Right renal cortex interstitium (tissue), 3 donors: ENCODE measurements at regions not wholly inside any gene's neighbourhood (a gene's known extent, or its start where the extent isn't known, plus 50 kb on each side); places are given as distances from the start of the nearest gene placed in this dataset.
"Not testable (repeated sequence)": the region's sequence is repeated elsewhere in the genome, so short reads cannot be mapped to it uniquely, and the experiment has no call there.

Experiments used
- DNase-seq, 3 donors: peaks; one replicate each; pipeline ENCODE4 v3.0.0-alpha.2; 2013; ENCODE audit warnings: low read depth in 3 of 3, low spot score in 2 of 3

DNA sequence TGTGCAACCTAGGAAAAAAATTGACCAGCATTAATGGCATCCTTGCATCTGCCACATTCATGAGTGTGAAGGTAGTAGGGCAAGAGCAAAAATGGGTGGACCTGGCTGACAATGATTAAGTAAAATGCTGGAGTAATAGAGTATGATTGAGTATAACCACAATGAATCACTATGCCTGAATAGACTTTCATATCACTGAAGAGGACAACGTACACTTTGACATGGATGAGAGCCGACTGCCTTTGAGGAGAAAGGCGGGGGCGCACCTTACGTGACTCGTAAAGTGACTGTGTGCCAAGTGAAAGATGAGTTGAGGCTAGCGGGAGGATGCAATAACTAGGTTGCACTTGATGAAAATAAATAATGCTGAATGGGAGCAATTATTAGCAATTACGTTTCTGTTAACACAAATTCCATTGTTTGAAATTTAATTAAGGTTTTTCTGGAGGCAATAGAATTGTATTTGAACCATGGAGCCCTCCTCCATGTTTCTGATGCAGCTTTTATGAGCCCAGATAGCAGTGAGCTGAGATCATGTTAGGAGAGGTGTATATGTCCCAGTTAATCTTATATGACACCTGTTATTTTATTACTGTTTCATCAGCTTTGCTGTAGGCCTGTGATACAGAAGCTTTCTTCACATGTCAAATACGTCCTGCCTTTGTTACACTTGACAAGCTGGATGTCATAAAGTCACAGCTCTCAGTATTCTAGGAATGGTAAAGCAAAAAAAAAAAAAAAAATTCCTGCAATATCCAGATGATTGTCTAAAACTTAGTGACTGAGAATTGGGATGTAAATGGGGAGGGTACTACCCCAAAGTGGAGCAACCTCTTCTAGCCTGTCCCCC is 596.5 kb downstream of the NXPH1 start:
- DNase-seq = no peak

DNA sequence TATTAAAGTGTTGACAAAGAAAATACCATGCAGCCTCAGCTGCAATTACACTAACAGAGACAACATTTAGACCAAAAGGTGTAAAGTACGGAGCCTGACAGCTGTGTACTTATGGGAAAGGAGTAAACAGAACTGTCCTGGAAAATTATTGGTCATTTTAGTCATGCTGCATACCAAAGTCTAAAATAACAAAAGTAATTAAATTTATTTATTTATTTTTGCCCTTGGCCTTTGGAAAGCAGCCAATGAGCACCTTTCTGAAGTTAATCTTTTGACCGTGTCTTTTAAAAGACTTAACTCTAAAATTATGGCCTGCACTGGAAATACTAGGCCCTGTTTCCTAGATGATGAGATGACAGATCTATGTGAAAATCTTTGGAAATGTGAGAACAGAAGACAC is 597.6 kb downstream of the NXPH1 start:
- DNase-seq = no peak

DNA sequence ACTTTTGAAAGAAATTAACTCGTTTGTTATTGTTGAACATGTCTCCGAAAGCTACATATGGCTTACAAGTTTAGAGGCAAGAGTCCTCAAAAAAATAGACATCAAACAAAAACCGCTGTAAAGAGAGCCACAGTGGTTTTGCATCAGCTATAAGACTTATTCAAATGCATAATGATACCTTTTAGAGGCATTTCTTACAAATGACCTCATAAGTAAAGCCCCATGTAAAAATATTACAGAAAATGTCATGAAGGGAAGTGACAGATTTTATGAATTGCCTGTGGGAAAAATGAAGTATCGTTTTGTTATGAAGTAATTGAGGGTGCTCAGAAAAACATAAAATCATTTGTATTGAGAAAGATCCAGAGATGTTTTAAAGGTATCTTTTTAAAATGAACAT is 598.0 kb downstream of the NXPH1 start:
- DNase-seq = no peak

DNA sequence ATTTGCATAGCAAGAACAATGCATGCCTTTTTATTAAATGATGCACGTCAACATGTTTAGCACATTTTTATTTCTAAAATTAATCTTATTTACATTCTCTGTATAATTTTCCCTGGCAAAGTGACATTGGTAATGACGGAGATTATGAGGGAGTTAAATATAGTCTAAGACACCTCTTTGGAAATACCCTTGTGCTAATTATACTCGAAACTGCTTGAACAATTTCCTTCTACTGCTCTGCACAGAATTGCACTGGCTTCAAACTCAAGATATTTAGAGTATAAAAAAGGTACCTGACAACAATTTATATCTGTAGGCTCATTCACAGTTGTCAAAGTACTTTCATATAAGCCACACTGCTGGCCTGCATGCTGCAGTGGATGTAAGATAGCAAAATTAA is 602.7 kb downstream of the NXPH1 start:
- no peak for DNase-seq

DNA sequence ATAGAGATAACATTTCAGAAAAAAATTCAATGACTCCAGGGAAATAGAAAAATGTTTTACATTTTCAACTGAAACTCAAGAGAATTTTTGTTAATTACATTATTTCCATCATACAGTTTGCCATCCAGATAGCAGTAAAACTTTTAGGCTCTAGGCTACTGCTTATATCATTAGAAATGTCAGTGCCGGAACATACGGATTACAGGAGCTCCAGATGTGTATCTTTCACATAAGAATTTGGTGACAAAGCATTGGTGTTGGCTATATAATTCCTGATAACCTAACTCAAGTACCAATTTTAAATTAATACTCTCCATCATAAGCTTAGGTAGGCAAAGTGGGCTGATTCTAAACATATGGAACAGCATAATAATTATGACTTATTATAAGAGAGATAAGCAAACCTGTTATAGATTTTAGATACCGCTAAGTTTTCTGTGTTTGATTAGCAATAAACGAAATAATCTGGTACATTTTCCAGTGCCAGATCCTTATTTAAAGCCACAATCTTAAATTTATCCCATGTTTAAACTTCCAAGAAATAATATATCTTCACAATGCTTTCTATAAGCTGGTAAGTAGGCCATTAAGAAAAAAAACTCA is 637.9 kb downstream of the NXPH1 start:
- DNase-seq = no peak

DNA sequence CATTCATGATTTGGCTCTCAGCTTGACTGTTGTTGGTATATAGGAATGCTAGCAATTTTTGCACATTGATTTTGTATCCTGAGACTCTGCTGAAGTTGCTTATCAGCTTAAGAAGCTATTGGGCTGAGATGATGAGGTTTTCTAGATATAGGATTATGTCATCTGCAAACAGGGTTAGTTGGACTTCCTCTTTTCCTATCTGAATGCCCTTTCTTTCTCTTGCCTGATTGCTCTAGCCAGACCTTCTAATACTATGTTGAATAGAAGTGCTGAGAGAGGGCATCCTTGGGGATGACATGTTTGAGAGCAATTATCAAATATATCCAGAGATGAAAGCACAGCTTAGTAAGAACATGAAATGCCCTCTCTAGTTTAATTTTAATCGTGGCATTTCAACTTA is 642.4 kb downstream of the NXPH1 start:
- DNase-seq = not testable (repeated sequence)

DNA sequence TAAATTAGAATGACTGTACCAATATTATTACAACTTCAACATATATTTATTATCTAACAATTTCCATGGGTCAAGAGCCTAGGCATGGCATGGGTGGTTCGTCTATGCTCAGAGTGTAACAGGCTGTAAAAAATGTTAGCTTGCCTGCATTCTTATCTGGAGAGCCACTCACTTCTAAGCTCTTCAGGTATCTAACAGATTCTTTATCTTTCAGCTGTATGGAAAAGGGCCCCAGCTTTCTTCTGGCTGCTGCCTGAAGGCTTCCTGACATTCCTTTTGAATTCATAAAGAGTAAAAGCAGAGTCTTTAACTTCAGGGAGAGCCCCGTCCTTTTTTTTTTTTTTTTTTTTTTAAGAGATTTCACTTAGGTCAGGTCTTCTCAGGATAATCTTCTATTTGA is 648.8 kb downstream of the NXPH1 start:
- DNase-seq = no peak

DNA sequence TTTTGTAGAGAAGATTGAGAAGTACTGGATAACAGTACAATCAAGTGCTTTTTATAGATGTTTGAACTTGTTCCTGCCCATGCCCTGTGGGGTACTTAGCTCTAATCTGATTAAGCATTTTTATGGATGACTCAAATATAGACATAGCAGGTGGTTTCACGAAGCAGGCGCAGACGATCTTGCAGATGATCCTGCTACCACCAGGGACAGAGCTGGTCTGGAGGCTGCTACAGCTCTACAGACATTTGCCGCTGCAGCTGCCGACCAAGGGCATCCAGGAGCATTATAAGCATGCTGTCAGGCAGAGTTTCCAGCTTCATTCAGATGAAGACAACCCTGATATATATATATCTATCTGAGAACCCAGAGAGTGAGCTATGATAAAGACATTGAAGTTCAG is 650.4 kb downstream of the NXPH1 start:
- DNase-seq = no peak

DNA sequence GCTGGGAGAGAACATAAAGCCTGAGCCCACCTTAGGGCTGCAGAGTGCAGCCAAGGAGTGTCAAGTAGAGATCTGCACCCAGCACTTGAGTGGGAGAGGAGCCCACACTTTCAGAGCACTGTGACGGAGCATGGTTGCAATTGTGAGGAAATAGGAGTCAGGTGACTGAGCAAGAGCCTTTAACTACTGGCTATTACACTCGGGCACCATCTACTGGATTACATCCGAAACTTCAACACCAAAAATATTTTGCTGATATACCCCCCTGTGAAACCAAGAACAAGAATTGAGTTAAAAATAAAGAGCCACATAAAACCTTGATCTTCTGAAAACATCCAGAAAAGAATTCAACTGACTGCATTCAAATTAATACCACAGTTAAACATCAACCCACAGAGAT is 657.9 kb downstream of the NXPH1 start:
- DNase-seq = no peak

DNA sequence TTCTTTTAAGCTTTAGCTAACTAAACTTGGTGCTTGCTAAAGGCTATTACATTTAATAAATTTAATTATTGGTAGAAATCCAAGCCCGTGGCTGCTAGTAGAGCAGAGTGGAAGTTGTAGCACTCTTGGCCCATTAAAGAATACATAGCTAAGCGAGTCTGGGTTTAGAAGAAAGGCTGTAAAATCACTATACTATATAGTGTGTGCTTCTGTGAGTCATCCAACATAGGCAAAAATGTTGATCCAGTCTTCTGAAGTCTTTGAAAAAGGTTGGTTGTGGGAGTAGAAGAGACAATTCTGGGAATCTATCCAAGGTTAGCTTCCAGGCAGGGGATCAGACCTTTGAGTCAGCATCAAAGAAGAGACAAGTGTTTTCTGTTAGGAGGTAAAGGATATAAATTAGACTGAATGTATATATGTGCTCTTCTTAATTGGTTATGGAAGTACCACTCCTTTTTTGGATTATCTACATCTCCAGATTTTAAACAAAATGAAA is 664.2 kb downstream of the NXPH1 start:
- DNase-seq = no peak

DNA sequence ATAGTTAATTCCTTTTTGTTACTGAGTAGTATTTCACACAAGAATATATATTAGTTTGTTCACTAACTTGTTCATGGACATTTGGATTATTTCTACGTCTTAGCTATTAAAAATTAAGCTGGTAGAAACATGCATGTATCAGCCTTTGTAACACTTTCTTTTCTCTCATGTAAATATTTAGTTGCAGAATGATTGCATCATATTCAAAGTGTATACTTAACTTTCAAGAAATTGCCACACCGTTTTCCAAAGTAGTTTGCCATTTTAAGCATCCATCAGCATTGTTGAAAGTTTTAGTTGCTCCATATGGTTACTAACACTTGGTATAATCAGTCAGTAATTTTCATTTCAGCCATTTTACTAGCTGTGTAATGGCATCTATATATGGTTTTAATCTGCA is 666.9 kb downstream of the NXPH1 start:
- no peak for DNase-seq

DNA sequence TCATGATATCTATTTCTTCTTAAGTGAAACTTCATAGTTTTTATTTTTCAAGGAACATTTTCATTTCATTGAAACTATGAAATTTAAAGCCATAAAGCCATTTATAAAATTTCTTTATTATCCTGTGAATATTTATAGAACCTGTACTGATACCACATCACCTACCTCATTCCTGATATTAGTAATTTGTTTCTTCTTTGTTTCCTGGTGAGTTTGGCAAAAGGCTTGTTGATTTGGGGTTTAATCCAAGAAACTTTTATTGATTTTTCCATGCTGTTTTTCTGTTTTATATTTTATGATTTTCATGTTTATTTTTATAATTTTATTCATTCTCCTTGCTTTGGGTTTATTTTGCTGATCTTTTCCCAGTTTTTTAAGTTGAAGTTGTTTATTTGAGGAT is 669.4 kb downstream of the NXPH1 start:
- DNase-seq = no peak

DNA sequence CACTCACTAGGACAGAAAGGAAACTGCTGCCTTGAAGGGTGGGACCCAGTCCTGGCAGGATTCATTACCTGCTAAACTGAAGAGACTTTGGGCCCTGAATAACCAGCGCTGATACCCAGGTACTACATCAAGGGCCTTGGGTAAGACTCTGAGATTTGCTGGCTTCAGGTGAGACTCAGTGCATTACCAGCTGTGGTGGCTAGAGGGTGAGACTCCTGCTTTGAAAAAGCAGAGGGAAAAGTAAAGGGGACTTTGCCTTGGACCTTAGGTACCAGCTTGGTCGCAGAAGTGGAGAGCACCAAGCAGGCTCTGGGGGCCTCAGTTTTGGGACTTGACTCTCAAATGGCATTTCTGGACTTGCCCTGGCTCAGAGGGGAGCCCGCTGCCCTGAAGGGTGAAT is 673.3 kb downstream of the NXPH1 start:
- no peak for DNase-seq

DNA sequence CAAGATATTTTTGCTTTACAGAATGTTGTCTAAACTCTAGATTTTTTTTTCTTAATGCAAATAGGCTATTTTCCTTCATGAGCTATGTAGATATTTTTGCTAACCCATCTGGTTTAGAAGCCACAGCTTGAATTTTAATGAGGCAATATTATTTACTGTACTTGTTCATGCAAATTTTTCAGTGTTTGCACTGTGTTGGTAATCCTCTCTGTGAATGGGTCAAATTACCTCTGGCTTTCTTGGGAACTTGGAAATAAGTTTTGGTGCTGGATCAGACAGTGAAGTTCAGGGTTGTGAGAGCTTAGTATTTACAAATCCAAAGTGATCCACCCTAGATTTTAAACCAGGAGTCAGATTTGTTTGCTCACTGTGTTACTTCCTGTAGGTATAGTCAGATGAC is 686.9 kb downstream of the NXPH1 start:
- DNase-seq = no peak

DNA sequence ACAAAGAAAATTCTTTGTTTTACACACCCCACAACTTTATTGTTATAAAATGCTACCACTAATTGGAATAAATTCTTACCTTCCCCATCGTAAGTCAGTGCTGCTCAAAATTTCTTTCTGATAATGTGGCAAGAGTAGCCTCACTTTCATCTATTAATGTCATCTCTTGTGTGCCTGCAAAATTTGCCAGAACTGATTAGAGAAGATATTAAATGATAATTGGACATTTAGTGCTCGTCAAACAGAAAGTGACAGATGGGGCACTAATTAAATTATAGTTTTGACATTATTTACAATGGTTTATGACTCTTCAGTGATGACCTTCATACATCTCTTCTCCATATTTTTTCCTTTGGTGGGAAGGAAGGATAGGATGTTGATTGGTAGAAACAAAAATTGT is 690.9 kb downstream of the NXPH1 start:
- no peak for DNase-seq

DNA sequence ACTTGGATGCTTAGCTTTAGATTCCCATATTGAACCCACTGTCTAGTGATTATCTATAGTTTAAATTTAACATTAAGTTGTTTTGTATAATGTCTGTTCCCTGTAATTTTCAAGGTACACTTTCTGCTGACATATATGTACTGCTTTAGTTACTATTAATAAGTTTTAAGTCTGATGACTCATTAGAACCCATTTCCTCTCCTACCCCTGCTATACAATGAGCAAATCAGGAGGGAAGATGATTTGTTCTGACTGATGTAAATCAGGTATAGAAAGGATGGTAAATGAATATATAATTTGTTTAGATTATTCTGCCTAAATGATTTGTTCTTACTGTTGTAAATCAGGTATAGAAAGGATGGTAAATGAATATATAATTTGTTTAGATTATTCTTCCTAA is 691.8 kb downstream of the NXPH1 start:
- DNase-seq = no peak

DNA sequence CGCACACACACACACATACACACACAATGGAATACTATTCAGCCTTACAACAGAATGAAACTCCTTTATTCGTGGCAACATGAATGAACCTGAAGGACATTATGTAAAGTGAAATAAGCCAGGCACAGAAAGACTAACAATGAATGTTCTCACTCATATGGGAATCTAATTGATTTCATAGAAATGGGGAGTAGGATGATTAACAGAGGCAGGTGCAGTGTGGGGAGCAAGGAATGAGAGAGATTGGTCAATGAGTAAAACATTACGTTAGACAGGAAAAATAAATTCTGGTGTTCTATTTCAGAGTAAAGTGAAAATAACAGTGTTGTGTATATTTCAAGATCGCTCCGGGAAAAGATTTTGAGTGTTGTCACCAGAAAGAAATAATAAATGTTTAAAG is 694.5 kb downstream of the NXPH1 start:
- no peak for DNase-seq

DNA sequence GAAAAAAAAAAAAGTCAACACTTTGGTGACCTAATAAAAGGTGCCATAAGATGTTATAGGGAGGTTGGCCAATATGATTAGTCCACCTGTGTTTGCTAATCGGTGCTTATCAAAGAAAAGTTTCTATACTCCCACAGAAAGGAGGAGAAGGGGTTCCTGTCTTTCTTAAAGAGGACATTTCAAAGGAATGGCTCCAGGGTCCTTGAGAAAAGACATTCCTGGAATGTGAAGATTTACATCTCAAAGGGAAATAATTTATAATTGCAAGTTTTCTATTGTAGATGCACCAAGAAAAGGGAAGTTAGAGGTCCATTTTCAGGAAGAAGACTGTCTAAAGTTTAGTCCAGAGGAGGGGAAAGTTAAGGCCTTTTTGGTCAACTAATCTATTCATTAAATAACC is 715.3 kb downstream of the NXPH1 start:
- DNase-seq = no peak

DNA sequence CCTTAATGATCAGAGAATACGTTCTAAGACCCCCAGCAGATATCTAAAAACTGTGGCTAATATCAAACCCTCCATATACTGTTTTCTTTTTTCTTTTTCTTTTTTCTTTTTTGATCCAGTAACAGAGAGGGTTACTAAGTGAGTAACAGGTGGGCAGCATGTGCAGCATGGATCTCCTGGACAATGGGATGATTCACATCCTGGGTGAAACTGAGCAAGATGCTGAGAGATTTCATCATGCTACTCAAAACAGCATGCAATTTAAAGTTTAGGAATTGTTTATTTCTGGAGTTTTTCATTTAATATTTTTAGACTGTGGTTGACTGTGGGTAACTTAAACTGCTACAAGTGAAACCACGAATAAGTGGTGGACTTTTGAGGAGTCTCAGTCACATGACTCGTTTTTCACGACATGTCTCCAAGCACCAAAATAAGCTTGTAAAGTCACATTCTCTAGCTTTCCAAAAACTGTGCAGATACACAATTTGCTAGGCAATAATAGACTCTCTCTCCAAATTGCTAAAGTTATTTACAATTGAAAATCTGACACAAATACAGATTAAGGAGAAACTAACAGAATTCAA is 716.2 kb downstream of the NXPH1 start:
- no peak for DNase-seq

DNA sequence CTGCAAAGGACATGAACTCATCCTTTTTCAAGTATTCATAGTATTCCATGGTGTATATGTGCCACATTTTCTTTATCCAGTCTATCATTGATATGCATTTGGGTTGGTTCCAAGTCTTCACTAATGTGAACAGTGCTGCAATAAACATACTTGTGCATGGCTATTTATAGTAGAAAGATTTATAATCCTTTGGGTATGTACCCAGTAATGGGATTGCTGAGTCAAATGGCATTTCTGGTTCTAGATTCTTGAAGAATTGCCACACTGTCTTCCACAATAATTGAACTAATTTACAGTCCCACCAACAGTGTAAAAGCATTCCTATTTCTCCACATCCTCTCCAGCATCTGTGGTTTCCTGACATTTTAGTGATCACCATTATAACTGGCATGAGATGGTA is 730.3 kb downstream of the NXPH1 start:
- DNase-seq = not testable (repeated sequence)

DNA sequence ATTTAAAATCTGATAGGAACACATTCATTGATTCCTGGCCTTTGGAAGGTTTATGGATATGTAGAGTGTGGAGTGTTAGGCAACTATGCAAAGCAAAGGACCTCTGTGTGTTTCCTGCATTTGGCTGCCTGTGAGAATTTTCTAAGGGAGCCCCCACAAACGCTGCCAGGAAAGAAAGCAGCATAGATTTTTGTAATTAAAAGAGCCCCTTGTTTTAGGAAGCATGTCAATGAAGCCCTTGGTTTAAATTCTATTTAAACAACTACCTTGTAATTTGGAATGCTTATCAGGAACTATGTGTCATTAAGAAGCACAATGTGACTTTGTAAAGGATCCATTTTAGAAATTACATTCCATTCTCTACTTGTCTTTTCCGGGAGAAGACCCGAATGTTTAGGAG is 742.5 kb downstream of the NXPH1 start:
- no peak for DNase-seq

DNA sequence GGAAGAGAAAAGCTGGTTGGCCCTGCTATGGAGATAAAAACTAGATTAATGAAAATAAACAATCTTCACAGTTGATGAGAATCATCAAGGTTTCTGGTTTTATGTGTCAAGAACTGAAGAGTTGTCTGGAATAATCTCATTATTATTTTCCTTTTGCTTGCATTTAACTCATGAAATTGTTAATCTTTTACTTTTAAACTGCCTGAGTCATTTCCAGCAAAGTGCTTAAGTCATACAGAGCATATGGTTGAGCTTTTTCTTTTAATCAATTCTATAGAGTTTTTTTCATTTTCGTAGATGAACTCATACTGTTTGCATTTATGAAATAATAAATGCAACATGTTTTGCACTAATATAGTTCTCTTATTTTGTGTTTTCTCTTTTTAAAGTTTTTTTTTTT is 747.9 kb downstream of the NXPH1 start:
- no peak for DNase-seq
